ENCODE measurements at regions not wholly inside any gene's neighbourhood (a gene's known extent, or its start where the extent isn't known, plus 50 kb on each side); places are given as distances from the start of the nearest gene placed in this dataset.

- H3K4me3 ChIP-seq: no peak overlapping the region
- no peaks in the 10 kb centered on the region for H3K9me3 ChIP-seq
- H3K4me1 ChIP-seq: no peaks in the 10 kb centered on the region
- no peaks in the 10 kb centered on the region for H3K27me3 ChIP-seq
- no peak overlapping the region for H3K27ac ChIP-seq
- FAIRE-seq: no peak
- ATAC-seq: no peak
- WGBS, 2 donors: 71% methylated on average over 2 of the region's 2 CpGs; no CpG with 5 or more reads in 1 of the 2 donors
- intact Hi-C loops (cut with DNase I): no loop called here
- no peaks in the 10 kb centered on the region for H3K36me3 ChIP-seq
- no peak for DNase-seq
- TF ChIP-seq CTCF (IDR thresholded peaks at IDR 0.05): no peak
These were observed 985.1 kb upstream of the TSPY4 start for GRCh38 chrY:8352201-8352600.

DNA sequence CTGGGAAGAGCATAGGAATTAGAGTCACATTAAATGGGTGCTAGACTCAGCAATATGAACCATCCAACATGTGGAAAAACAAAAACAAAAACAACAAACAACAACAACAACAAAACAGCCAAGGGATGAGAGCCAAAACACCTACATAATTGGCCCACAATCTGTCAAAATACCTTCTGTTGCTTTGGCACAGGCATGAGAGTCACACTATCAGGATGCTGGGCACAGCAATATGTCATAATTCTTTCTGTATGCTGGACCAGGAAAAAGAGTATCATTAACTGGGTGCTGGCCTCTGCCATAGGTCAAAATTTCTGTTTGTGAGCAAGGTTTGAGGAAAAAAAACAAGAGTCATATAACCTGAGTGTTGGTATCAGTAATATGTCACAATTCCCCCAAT lies 979.1 kb upstream of the TSPY4 start:
- Histone ChIP-seq H3K9me3 (no peaks in the 10 kb centered on the region), H3K36me3 (no peaks in the 10 kb centered on the region), H3K27me3 (no peaks in the 10 kb centered on the region), H3K27ac (no peak overlapping the region), H3K4me3 (no peak overlapping the region), H3K4me1 (no peaks in the 10 kb centered on the region)
- intact Hi-C loops (cut with DNase I): no loop called here
- no peak for FAIRE-seq
- no peak for ATAC-seq
- DNase-seq: no peak
- no peak for TF ChIP-seq CTCF (IDR thresholded peaks at IDR 0.05)

GRCh38 chrY:8361715-8362114 lies 975.5 kb upstream of the TSPY4 start:
- WGBS, 2 donors: 58% methylated on average over 3 of the region's 3 CpGs; no CpG with 5 or more reads in 1 of the 2 donors
- Histone ChIP-seq H3K4me3 (no peak overlapping the region), H3K27me3 (no peaks in the 10 kb centered on the region), H3K27ac (no peak overlapping the region), H3K4me1 (no peaks in the 10 kb centered on the region), H3K36me3 (no peaks in the 10 kb centered on the region), H3K9me3 (no peaks in the 10 kb centered on the region)
- no peak for DNase-seq
- FAIRE-seq: no peak
- TF ChIP-seq CTCF (IDR thresholded peaks at IDR 0.05): no peak
- intact Hi-C loops (cut with DNase I): no loop called here
- no peak for ATAC-seq

GRCh38 chrY:8377491-8377890 lies 959.8 kb upstream of the TSPY4 start:
- H3K36me3 ChIP-seq: no peaks in the 10 kb centered on the region
- FAIRE-seq (no peak), DNase-seq (no peak), ATAC-seq (no peak)
- no peaks in the 10 kb centered on the region for H3K9me3 ChIP-seq
- H3K27me3 ChIP-seq: no peaks in the 10 kb centered on the region
- no peaks in the 10 kb centered on the region for H3K4me1 ChIP-seq
- WGBS, 2 donors: 55% methylated on average over 3 of the region's 3 CpGs; no CpG with 5 or more reads in 1 of the 2 donors
- intact Hi-C loops (cut with DNase I): no loop called here
- H3K4me3 ChIP-seq: no peak overlapping the region
- TF ChIP-seq CTCF (IDR thresholded peaks at IDR 0.05): no peak
- no peak overlapping the region for H3K27ac ChIP-seq

DNA sequence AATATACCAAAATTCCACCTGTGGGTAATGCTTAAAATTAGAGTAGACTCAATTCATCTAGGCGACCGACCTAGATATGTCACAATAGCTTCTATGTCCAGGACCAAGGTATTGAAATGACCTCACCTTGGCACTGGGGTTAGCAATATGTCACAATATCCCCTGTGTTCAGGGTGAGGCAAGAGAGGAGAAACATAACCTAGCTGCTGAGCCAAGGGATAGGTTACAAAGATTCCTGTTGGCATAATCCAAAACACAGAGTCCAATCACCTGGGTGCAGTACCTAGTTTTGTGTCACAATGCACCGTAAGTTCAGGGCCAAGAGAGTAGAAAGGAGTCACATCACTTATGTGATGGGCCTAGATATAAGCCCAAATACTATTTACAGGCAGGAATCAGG lies 957.5 kb upstream of the TSPY4 start:
- ATAC-seq (no peak), FAIRE-seq (no peak), DNase-seq (no peak)
- intact Hi-C loops (cut with DNase I): no loop called here
- no peaks in the 10 kb centered on the region for H3K36me3 ChIP-seq
- H3K4me1 ChIP-seq: no peaks in the 10 kb centered on the region
- no peak overlapping the region for H3K27ac ChIP-seq
- 72% methylated on average over 3 of the region's 3 CpGs; no CpG with 5 or more reads in 1 of the 2 donors for WGBS, 2 donors
- H3K4me3 ChIP-seq: no peak overlapping the region
- H3K9me3 ChIP-seq: no peaks in the 10 kb centered on the region
- H3K27me3 ChIP-seq: no peaks in the 10 kb centered on the region
- TF ChIP-seq CTCF (IDR thresholded peaks at IDR 0.05): no peak

Data from pancreas (tissue), 10 donors.